GM04504 (cell line): ENCODE measurements at regions not wholly inside any gene's neighbourhood (a gene's known extent, or its start where the extent isn't known, plus 50 kb on each side); places are given as distances from the start of the nearest gene placed in this dataset.

Experiments used
- DNase-seq: peaks from one replicate; pipeline ENCODE4 v3.0.0-alpha.2; 2012; ENCODE audit warnings: low read depth

GRCh38 chr1:170271430-170272161 is 125.8 kb downstream of the NTMT2 start:
- DNase-seq: no peak

DNA sequence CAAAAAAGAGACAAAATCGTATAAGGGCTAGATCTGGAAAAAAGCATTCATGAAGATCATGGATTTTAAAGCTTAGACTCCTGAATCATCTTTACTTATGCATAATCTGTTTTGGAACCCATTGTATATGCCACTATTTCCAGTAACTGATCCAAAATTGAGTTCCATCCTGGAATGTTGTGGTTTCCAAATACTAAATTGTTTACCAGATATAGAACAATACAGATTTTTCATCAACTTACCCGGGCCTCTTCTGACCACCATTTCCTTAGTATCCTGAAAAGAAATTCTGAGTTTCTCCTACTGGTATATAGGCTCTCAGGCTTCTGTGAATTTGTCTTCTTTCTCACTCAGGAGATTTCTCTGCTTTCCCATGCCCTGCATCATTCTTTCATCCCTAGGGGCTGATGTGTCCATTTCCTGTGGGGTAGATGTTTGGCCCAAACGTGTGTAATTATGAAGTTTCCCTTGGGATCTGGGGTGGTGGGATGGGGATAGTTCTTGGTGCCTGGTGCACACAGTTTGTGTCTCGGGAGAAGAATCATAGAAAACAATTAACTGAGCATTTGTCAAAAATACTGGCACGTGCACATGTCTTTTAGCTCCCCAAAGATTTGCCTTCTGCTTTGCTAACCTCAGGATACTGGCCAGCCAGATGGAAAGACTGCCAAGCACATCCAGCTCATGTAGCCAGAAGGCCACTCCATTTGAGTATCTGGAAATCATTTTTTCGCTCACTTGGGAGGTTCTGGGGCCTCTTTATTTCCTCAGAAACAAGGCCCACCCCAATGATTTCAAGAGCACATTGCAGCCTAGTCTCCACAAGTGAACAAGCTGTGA is 127.8 kb downstream of the NTMT2 start:
- DNase-seq: peak; percentile 35

GRCh38 chr1:170274131-170274501 is 128.4 kb downstream of the NTMT2 start:
- DNase-seq: peak; percentile 62

DNA sequence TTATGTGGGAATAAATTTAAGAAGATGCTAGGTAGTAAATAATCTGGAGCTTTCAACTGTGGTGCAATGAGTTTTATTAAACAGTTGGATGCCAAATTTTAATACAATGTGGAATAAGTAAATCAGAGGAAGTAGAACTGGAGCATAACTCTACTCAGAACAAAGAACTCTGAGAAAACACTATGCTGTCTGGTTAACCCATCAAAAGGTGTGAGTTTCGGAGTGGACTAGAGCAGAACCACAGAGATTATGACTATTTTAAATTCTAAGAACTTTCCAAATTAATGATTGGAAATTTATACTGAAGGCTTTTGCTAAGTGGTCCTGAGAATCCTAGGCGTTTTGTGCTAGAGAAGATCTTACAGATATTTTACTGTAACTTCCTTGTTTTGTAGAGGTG is 132.2 kb downstream of the NTMT2 start:
- no peak for DNase-seq

DNA sequence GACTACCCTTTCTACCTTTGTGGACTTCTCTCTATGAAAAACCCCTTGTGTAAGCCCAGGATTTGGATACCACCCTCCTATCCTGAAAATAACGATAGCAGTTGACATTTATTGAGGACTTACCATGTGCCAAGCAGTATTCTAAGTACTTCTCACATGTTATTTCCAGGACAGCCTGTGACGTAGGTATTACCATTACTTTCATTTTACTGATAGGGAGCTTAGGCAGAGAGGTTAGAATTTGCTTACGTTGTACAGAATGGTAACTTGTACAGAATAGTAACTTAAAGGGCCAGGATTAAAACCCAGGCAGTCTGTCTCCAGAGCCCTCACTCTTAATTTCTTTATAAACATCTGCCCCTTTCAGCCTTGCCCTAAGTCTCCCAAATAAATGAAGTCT is 138.3 kb downstream of the NTMT2 start:
- DNase-seq: no peak

DNA sequence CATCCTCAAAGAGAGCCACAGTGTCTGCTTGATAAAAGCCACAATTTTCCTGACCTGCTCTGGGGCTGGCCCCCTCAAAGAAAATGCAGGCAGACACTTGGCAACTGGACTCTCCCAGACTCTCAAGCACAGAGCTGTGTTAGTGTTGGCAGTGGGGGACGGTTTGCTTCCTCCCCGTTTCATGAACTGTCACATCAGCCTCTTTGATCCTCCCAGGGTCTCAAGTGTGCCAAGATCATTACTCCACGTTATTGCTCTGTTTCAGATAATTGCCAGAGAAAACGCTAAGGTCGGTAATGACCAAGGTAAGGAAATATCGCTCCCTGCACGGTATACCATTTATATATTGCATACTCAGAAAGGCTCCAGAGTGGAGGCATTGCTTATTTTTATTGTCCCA is 138.8 kb downstream of the NTMT2 start:
- DNase-seq: no peak

DNA sequence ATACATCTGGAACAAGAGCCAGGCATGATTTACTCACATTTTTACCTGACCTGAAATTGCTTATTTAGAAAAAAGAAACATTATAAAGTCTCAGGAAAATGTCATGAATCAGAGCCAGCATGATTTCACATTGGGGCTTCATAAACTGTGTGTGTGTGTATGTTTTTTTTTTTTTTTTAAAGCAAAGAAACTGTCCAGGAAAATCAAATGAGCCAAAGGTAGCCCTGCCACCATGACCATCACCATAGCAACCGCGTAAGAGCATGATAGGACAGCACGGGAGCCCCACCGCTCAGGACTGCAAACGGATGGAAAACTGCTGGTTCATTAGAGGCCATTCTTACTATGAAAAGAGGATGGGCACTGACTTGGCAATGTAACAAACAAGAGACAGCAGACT is 139.2 kb downstream of the NTMT2 start:
- no peak for DNase-seq

GRCh38 chr1:170288155-170288554 is 142.4 kb downstream of the NTMT2 start:
- DNase-seq: no peak

DNA sequence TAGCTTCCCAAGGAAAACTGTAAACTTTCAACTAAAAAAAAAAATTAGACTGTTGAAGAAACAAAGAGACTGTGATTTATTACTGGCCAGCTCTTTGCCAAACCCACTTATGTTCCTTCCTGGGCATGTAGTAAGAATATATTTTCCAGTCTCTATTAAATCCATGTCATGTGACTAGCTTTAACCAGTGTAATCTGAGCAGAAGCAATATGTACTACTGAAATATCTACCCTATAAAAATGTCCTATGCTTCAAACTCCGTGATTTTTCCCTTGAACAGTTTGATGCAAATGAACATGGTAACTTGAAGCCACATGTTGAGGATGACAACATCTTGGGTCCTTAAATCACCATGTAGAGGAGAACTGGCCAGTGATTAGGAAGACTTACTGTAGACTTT is 144.5 kb downstream of the NTMT2 start:
- no peak for DNase-seq

DNA sequence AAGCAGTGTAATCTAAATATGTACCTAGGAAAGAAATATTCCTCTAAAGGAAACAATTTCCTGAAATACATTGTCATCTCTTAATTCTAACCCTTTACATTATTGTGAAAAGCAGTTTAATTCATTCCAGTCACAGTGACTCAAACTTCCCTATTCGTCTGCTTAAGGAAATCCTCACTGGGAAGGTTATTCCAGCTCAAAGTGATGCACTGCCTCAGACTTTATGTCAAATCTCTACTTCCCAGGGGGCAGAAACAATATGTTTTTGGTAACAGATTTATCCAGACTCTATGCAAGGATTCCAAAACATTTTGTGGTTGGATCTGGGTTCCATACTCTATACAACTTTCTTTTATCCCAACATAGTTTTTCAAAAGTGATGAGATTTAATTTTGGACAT is 145.2 kb downstream of the NTMT2 start:
- no peak for DNase-seq

DNA sequence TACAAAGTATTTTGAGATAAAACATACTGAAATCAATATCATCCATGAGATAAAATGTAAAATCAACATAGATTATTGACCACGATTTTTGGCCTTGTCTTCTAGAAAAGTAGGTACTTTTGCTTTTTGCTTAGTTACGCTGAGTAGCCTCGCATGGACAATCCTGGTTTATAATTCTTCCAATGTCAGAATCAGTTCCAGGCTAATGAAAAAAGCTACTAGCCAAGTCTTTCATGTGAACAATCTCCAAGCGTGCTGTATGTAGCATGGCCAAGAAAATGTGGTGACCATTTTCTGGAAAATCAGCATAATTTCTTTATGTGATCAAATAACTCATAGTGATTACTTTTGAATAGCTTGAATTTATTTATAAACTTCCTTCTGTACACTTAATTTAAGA is 145.8 kb downstream of the NTMT2 start:
- no peak for DNase-seq

DNA sequence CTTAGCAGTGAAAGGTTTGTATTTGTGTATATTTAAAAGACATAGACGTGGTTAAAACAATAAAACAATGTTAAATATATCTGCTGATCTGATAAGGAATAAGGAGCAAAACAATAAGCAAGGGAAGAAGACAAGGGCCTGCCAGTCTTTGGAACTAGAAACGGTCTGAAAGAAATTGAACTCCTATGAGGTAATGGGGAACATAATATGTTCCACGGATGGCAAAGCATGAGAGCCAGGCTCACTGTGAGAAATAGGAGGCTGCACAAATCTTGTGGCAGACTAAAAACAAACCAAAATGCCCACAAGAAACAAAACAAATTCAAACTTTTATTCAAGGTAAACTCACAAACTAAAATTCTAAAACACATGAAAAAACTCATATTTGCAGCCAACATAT is 150.5 kb downstream of the NTMT2 start:
- no peak for DNase-seq

GRCh38 chr1:170296642-170297041 is 150.9 kb downstream of the NTMT2 start:
- DNase-seq: no peak

- no peak for DNase-seq
Measured at GRCh38 chr1:170301596-170301995, 155.8 kb downstream of the NTMT2 start.

DNA sequence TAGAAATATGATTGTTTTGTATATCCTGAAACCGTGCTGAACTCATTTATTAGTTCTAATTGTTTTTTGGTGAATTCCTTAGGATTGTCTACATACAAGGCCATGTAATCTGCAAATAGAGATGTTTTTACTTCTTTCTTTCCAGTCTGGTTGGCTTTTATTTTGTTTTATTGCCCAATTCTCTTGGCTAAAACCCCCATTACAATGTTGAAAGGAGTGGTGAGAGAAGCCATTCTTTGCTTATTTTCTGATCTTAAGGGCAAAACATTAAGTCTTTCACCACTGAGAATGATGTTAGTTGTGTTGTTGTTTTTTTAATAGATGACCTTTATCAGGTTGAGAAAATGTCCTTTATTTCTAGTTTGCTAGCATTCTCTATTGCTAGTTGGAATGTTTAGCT is 157.3 kb downstream of the NTMT2 start:
- DNase-seq: no peak

DNA sequence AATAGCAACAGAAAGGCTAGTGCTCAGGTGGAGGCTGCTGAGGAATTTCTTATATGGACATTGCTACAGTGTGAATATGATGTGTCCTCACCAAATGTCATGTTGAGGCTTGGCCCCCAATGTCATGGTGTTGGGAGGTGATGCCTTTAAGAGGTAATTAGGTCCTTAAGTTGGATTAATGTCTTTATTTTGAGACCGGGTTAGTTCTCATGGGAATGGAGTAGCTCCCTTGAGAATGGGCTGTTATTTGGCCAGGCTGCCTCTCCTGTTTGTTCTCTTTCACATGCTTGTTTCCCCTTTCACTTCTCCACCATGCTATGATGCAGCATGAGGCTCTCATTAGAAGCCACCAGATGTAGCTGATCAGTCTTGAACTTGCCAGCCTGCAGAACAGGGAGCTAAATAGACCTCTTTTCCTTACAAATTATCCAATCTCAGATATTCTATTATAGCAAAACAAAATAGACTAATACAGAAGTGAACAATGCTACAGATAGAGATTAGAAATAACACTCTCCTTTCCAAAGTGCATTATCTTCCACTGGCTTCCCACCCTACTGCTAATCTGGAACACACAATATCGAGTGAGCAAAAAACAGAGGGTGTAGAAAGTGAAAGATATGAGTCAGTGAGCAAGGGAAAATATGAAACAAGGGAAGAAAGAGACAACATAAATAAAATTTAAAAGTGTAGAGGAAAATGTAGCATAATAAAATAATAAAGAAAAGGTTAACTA is 160.2 kb downstream of the NTMT2 start:
- no peak for DNase-seq

DNA sequence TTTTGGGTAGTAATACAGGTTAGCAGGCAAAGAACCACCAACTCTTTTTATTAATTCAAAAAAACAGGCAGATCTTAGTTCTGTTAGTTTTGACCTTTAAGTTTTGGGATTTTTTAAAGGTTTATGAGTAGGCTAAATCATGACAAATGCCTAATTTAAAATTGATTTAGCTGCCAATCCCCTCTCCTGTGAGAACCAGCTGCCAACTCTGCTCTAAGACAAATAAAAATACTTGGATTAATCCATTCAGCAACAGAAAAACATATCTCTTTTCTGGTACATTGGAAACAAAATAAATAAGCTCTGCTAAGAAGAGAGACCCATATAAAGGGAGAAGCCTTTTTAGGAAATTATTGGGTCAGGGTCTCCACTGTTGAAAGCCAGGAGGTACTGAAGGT is 160.8 kb downstream of the NTMT2 start:
- no peak for DNase-seq

- no peak for DNase-seq
Measured at GRCh38 chr1:170306948-170307347, 161.2 kb downstream of the NTMT2 start.

DNA sequence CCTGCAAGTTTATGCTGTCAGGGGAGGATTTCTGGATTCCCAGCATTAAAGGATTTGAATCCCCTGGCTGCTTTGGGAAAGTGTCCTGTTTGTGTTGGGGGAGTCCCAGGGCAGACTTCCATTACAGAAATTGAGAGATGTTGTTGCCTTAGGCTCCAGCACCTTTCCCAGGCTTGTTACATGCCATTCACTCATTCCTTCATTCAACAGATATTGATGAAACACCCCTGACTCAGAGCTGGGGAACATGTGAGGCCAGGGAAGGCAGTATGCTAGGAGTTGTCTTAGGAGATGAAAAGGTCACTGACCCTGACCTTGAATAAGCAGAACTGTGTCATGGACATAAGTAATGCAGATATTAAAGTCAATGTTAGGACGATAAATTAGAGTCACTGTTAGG is 161.7 kb downstream of the NTMT2 start:
- peak; percentile 32 for DNase-seq

DNA sequence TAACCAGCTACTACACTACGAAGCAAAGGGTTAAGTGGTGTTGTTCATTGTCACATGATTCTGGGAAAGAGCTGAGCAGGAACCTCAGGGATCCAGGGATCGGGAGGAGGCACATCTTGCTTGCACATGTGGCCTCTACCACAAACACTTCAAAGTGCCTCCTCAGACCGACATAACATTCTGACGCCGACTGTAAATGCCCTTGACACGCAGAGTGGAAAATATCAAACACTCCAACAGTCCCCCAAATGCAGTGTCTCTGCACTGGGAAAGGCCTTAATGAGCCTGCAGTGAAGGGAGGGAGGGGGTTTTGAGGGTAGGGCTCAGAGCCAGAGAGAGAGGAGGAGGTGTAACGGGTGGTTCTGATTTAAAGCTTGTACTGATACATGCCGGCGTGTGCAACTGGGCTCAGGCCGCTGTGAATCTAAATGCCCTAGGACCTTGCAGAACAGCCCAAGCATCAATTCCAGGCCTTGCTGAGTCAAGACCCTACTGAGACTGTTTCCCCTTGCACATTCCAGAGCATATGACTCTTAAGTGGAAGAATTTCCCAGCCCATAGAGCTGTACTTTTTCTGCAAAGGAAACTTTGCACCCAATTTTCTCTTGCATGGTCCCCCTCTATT is 163.7 kb downstream of the NTMT2 start:
- DNase-seq: peak; percentile 95

DNA sequence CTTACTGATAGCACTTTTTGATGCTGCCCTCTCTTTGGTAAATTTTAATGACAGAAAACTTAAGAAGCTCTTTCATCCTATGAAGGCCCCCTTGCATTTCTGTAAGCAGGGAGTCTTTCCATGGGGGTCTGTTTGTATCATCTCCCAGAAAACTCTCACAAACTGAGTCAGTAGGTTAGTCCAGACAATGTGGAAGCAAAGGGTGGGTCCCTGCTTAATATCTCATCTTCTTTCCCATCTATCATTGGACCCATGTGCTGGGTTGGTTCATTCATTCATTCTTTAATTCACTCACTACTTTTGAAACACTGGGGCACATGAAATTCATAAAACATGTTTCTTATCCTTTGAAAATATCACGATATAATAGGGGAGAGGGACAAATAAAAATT is 164.3 kb downstream of the NTMT2 start:
- no peak for DNase-seq

DNA sequence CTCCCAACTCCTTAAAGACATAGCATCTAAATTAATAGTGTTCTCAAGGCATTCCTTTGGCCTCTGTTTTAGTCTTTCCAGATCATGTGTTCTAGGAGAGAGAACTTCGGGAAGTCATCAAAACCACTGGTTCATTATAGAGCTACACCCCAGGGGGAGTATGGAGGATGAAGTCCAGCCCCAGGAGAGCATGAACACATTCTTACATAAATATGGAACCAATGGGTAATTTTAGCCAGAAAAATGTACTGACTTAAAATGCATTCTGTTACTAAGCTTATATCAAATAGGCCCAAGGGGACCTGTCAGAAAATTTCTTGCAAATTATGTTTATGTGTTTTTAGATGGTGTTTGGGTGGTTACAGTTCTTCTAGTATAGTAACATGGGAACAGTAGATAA is 165.2 kb downstream of the NTMT2 start:
- DNase-seq: no peak

GRCh38 chr1:170313306-170313705 is 167.5 kb downstream of the NTMT2 start:
- no peak for DNase-seq
